ENCODE measurements at regions not wholly inside any gene's neighbourhood (a gene's known extent, or its start where the extent isn't known, plus 50 kb on each side); places are given as distances from the start of the nearest gene placed in this dataset.

DNA sequence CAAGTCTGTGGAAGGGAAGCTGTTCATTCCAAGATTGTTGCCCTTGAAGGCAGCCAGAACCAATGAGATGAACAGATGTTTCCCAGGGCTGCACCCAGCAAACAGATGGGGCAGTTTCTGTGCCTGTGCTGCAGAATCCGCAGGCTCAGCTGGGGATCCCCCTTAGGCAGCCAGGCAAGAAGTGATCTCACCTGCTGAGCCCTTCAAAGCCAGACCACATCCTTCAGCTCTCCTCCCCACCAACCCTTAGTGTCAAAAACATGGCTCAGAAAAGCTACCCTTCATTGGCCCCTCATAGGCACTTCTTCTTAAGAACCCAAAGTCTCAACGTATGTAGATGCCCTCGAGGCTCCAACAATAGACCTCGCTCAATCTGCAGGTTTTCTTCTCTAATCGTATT is 626.7 kb downstream of the CCDC171 start:
- no peak for TF ChIP-seq ETV1 (tag; conservative IDR thresholded peaks at IDR 0.05; ENCODE audit: low read depth)
- no peak for TF ChIP-seq GTF2F1 (IDR thresholded peaks at IDR 0.05; ENCODE audit: low read depth, low read length)
- no peak for TF ChIP-seq MCM2 (IDR thresholded peaks at IDR 0.05; ENCODE audit: low read depth)
- TF ChIP-seq, protein P1, sequence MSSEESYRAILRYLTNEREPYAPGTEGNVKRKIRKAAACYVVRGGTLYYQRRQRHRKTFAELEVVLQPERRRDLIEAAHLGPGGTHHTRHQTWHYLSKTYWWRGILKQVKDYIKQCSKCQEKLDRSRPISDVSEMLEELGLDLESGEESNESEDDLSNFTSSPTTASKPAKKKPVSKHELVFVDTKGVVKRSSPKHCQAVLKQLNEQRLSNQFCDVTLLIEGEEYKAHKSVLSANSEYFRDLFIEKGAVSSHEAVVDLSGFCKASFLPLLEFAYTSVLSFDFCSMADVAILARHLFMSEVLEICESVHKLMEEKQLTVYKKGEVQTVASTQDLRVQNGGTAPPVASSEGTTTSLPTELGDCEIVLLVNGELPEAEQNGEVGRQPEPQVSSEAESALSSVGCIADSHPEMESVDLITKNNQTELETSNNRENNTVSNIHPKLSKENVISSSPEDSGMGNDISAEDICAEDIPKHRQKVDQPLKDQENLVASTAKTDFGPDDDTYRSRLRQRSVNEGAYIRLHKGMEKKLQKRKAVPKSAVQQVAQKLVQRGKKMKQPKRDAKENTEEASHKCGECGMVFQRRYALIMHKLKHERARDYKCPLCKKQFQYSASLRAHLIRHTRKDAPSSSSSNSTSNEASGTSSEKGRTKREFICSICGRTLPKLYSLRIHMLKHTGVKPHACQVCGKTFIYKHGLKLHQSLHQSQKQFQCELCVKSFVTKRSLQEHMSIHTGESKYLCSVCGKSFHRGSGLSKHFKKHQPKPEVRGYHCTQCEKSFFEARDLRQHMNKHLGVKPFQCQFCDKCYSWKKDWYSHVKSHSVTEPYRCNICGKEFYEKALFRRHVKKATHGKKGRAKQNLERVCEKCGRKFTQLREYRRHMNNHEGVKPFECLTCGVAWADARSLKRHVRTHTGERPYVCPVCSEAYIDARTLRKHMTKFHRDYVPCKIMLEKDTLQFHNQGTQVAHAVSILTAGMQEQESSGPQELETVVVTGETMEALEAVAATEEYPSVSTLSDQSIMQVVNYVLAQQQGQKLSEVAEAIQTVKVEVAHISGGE (CRISPR knock-in tag; IDR thresholded peaks at IDR 0.05), result no peak
- TF ChIP-seq ZNF24 (IDR thresholded peaks at IDR 0.05), result no peak
- no peak for TF ChIP-seq FOXA3 (CRISPR knock-in tag; conservative IDR thresholded peaks at IDR 0.05 in 1 of 2, IDR thresholded peaks at IDR 0.05 in 1 of 2)

Data from K562 (cell line).